Activated CD4-positive, alpha-beta T cell treated with anti-CD3 and anti-CD28 coated beads for 36 hours (primary cell): ENCODE measurements at regions not wholly inside any gene's neighbourhood (a gene's known extent, or its start where the extent isn't known, plus 50 kb on each side); places are given as distances from the start of the nearest gene placed in this dataset.
"Not testable (repeated sequence)": the region's sequence is repeated elsewhere in the genome, so short reads cannot be mapped to it uniquely, and the experiment has no call there.

Experiments used
- ATAC-seq: fragments of 200-7000 bp; cut with Tn5 transposase; one replicate; pipeline ENCODE4 v1.10.0; 2021; ENCODE audit warnings: mild to moderate bottlenecking, moderate library complexity
- CTCF ChIA-PET: fragments of 350-600 bp; sonication (Branson Sonifier 250); formaldehyde crosslinking; loops from one replicate; lab custom pipeline; 2021; ENCODE audit warnings: antibody characterized with exemption; lab: Charles Lee
- POLR2A ChIA-PET: fragments of 350-600 bp; sonication (Branson Sonifier 250); formaldehyde crosslinking; loops from one replicate; lab custom pipeline; 2021; ENCODE audit warnings: antibody characterized with exemption, inconsistent platforms; lab: Charles Lee
- DNase-seq: peaks from one replicate; pipeline ENCODE4 v3.0.0-alpha.2; 2020
- H3K27ac Mint-ChIP-seq: one replicate; pipeline ENCODE4 v1.8.0; 2021; ENCODE audit warnings: mixed read lengths
- H3K27me3 Mint-ChIP-seq: one replicate; pipeline ENCODE4 v1.8.0; 2021; ENCODE audit warnings: mixed read lengths
- H3K36me3 Mint-ChIP-seq: one replicate; pipeline ENCODE4 v1.8.0; 2021; ENCODE audit warnings: low read depth, mixed read lengths
- H3K4me1 Mint-ChIP-seq: one replicate; pipeline ENCODE4 v1.8.0; 2021; ENCODE audit warnings: mixed read lengths
- H3K4me3 Mint-ChIP-seq: one replicate; pipeline ENCODE4 v1.8.0; 2021; ENCODE audit warnings: mild to moderate bottlenecking, moderate library complexity, mixed read lengths
- H3K9me3 Mint-ChIP-seq: one replicate; pipeline ENCODE4 v1.8.0; 2021; ENCODE audit warnings: low read depth, mixed read lengths
- intact Hi-C, 2 experiments: fragments of 100-400 bp; cut with DNase I in 1 of 2; cut with micrococcal nuclease in 1 of 2; formaldehyde crosslinking; loops; one replicate each; pipeline versions ENCODE4 v1.14.2 to v1.15.1; 2022 to 2024; cut with DNase I, micrococcal nuclease

GRCh38 chr6:170152124-170152926 lies 138.6 kb downstream of the DLL1 start:
- intact Hi-C loops, result no loop called here
- Mint-ChIP-seq H3K27me3 (peaks cover 8% of the 10 kb centered on the region), H3K27ac (no peak overlapping the region), H3K4me1 (peaks cover 28% of the 10 kb centered on the region), H3K4me3 (no peak overlapping the region), H3K9me3 (no peaks in the 10 kb centered on the region), H3K36me3 (no peaks in the 10 kb centered on the region)
- DNase-seq (peak; percentile 29), ATAC-seq (no peak)
- ChIA-PET CTCF (interaction anchor here (0.6 kb wide), 1 partner anchor 389 kb away, joined by 3 read pairs; no protein-coding TSS in a partner anchor), POLR2A (no interaction called here)

- DNase-seq (no peak), ATAC-seq (no peak)
- ChIA-PET CTCF (interaction anchor here (0.6 kb wide), 1 partner anchor 388 kb away, joined by 3 read pairs; no protein-coding TSS in a partner anchor), POLR2A (no interaction called here)
- Mint-ChIP-seq H3K36me3 (no peaks in the 10 kb centered on the region), H3K4me1 (peaks cover 32% of the 10 kb centered on the region), H3K27me3 (peaks cover 8% of the 10 kb centered on the region), H3K9me3 (no peaks in the 10 kb centered on the region), H3K4me3 (no peak overlapping the region), H3K27ac (no peak overlapping the region)
- intact Hi-C loops, result no loop called here
These were observed 139.1 kb downstream of the DLL1 start for GRCh38 chr6:170151804-170152123.

GRCh38 chr6:170151321-170151771 lies 139.5 kb downstream of the DLL1 start:
- ATAC-seq (no peak), DNase-seq (no peak)
- Mint-ChIP-seq H3K9me3 (no peaks in the 10 kb centered on the region), H3K4me1 (peaks cover 32% of the 10 kb centered on the region), H3K27ac (no peak overlapping the region), H3K27me3 (peaks cover 8% of the 10 kb centered on the region), H3K4me3 (no peak overlapping the region), H3K36me3 (no peaks in the 10 kb centered on the region)
- intact Hi-C loops, result no loop called here
- ChIA-PET CTCF (interaction anchor here (1.1 kb wide), 1 partner anchor 361 kb away, joined by 4 read pairs; no protein-coding TSS in a partner anchor), POLR2A (no interaction called here)

GRCh38 chr6:170150590-170150945 lies 140.3 kb downstream of the DLL1 start:
- DNase-seq (no peak), ATAC-seq (no peak)
- Mint-ChIP-seq H3K27me3 (peaks cover 8% of the 10 kb centered on the region), H3K36me3 (no peaks in the 10 kb centered on the region), H3K4me1 (peaks cover 35% of the 10 kb centered on the region), H3K9me3 (no peaks in the 10 kb centered on the region), H3K4me3 (no peak overlapping the region), H3K27ac (no peak overlapping the region)
- POLR2A ChIA-PET, result no interaction called here
- intact Hi-C loops, result no loop called here
- CTCF ChIA-PET, result interaction anchor here (1.1 kb wide), 1 partner anchor 361 kb away, joined by 4 read pairs; no protein-coding TSS in a partner anchor

- Mint-ChIP-seq H3K4me3 (no peak overlapping the region), H3K36me3 (peaks cover under 1% of the 10 kb centered on the region), H3K27ac (no peak overlapping the region), H3K27me3 (peaks cover 8% of the 10 kb centered on the region), H3K9me3 (peaks cover under 1% of the 10 kb centered on the region), H3K4me1 (peaks cover 40% of the 10 kb centered on the region)
- DNase-seq (no peak), ATAC-seq (no peak)
- CTCF ChIA-PET, result no interaction called here
- POLR2A ChIA-PET, result no interaction called here
- intact Hi-C loops, result no loop called here
These were observed 140.9 kb downstream of the DLL1 start for GRCh38 chr6:170149681-170150589.

GRCh38 chr6:170148709-170149470 lies 142.0 kb downstream of the DLL1 start:
- intact Hi-C loops, result no loop called here

GRCh38 chr6:170147832-170148708 lies 142.8 kb downstream of the DLL1 start:
- ChIA-PET POLR2A (no interaction called here), CTCF (interaction anchor here (0.9 kb wide), 1 partner anchor 13 kb away, joined by 3 read pairs; no protein-coding TSS in a partner anchor)
- Mint-ChIP-seq H3K36me3 (peaks cover 6% of the 10 kb centered on the region), H3K27me3 (peaks cover 8% of the 10 kb centered on the region), H3K9me3 (peaks cover 10% of the 10 kb centered on the region), H3K4me3 (peak overlapping the region; percentile 9), H3K27ac (peak overlapping the region; percentile 82), H3K4me1 (peaks cover 46% of the 10 kb centered on the region)
- DNase-seq (peak; percentile 61), ATAC-seq (peak; percentile 76)
- intact Hi-C loops, result no loop called here

More at GRCh38 chr6:170148709-170149470, 142.0 kb downstream of the DLL1 start:
- no peak for ATAC-seq
- Mint-ChIP-seq H3K27ac (peak overlapping the region; percentile 82), H3K27me3 (peaks cover 8% of the 10 kb centered on the region), H3K4me1 (peaks cover 46% of the 10 kb centered on the region), H3K9me3 (peaks cover 7% of the 10 kb centered on the region), H3K4me3 (no peak overlapping the region), H3K36me3 (peaks cover 6% of the 10 kb centered on the region)
- ChIA-PET POLR2A (no interaction called here), CTCF (no interaction called here)
- DNase-seq, result no peak

GRCh38 chr6:170147056-170147787 lies 143.7 kb downstream of the DLL1 start:
- ChIA-PET POLR2A (no interaction called here), CTCF (interaction anchor here (0.9 kb wide), 1 partner anchor 12 kb away, joined by 3 read pairs; no protein-coding TSS in a partner anchor)
- Mint-ChIP-seq H3K4me1 (peaks cover 45% of the 10 kb centered on the region), H3K4me3 (peak overlapping the region; percentile 9), H3K27ac (peak overlapping the region; percentile 82), H3K27me3 (peaks cover 8% of the 10 kb centered on the region), H3K9me3 (peaks cover 10% of the 10 kb centered on the region), H3K36me3 (peaks cover 6% of the 10 kb centered on the region)
- intact Hi-C loops, result no loop called here
- no peak for DNase-seq
- ATAC-seq, result no peak

GRCh38 chr6:170146640-170147039 lies 144.2 kb downstream of the DLL1 start:
- H3K4me3 Mint-ChIP-seq, result no peak overlapping the region
- peaks cover 7% of the 10 kb centered on the region for H3K27me3 Mint-ChIP-seq
- DNase-seq (no peak), ATAC-seq (no peak)
- peak overlapping the region; percentile 37 for H3K27ac Mint-ChIP-seq
- peaks cover 6% of the 10 kb centered on the region for H3K36me3 Mint-ChIP-seq
- peaks cover 10% of the 10 kb centered on the region for H3K9me3 Mint-ChIP-seq
- ChIA-PET POLR2A (no interaction called here), CTCF (no interaction called here)
- intact Hi-C loops, result no loop called here
- peaks cover 44% of the 10 kb centered on the region for H3K4me1 Mint-ChIP-seq

- intact Hi-C loops, H3K27me3 Mint-ChIP-seq, H3K4me3 Mint-ChIP-seq, DNase-seq, H3K36me3 Mint-ChIP-seq, CTCF ChIA-PET, ATAC-seq, H3K27ac Mint-ChIP-seq, POLR2A ChIA-PET: not testable (repeated sequence)
- peaks cover 10% of the 10 kb centered on the region for H3K9me3 Mint-ChIP-seq
- H3K4me1 Mint-ChIP-seq, result peaks cover 44% of the 10 kb centered on the region
These were observed 144.7 kb downstream of the DLL1 start for GRCh38 chr6:170146131-170146530.
